ENCODE measurements at regions not wholly inside any gene's neighbourhood (a gene's known extent, or its start where the extent isn't known, plus 50 kb on each side); places are given as distances from the start of the nearest gene placed in this dataset.

- DNase-seq (ENCODE audit: low spot score) = no peak
Measured at GRCh38 chr6:147867433-147868226, 359.1 kb downstream of the SAMD5 start.

- no peak for DNase-seq (ENCODE audit: low spot score)
Measured at GRCh38 chr6:147868427-147869190, 360.1 kb downstream of the SAMD5 start.

GRCh38 chr6:147869201-147869600, 360.7 kb downstream of the SAMD5 start:
- DNase-seq (ENCODE audit: low spot score) = no peak

- DNase-seq (ENCODE audit: low spot score) = no peak
Measured at GRCh38 chr6:147869869-147870268, 361.4 kb downstream of the SAMD5 start.

GRCh38 chr6:147870506-147871110, 362.1 kb downstream of the SAMD5 start:
- DNase-seq (ENCODE audit: low spot score) = no peak

GRCh38 chr6:147872002-147872401, 363.5 kb downstream of the SAMD5 start:
- no peak for DNase-seq (ENCODE audit: low spot score)

GRCh38 chr6:147873816-147874215, 365.3 kb downstream of the SAMD5 start:
- no peak for DNase-seq (ENCODE audit: low spot score)

GRCh38 chr6:147874322-147874721, 365.8 kb downstream of the SAMD5 start:
- DNase-seq (ENCODE audit: low spot score) = no peak

- no peak for DNase-seq (ENCODE audit: low spot score)
Measured at GRCh38 chr6:147879031-147879580, 370.6 kb downstream of the SAMD5 start.

GRCh38 chr6:147881432-147881831, 372.9 kb downstream of the SAMD5 start:
- DNase-seq (ENCODE audit: low spot score) = no peak

GRCh38 chr6:147888374-147888773, 379.9 kb downstream of the SAMD5 start:
- no peak for DNase-seq (ENCODE audit: low spot score)

- DNase-seq (ENCODE audit: low spot score) = no peak
Measured at GRCh38 chr6:147891671-147892070, 383.2 kb downstream of the SAMD5 start.

GRCh38 chr6:147892476-147892875, 384.0 kb downstream of the SAMD5 start:
- no peak for DNase-seq (ENCODE audit: low spot score)

GRCh38 chr6:147895272-147895671, 386.8 kb downstream of the SAMD5 start:
- DNase-seq (ENCODE audit: low spot score) = no peak

- no peak for DNase-seq (ENCODE audit: low spot score)
Measured at GRCh38 chr6:147900247-147900830, 391.8 kb downstream of the SAMD5 start.

GRCh38 chr6:147903321-147903720, 394.8 kb downstream of the SAMD5 start:
- no peak for DNase-seq (ENCODE audit: low spot score)

GRCh38 chr6:147903931-147904330, 395.4 kb downstream of the SAMD5 start:
- DNase-seq (ENCODE audit: low spot score) = no peak

GRCh38 chr6:147904416-147904815, 395.9 kb downstream of the SAMD5 start:
- no peak for DNase-seq (ENCODE audit: low spot score)

GRCh38 chr6:147905711-147906110, 397.2 kb downstream of the SAMD5 start:
- DNase-seq (ENCODE audit: low spot score) = no peak

- DNase-seq (ENCODE audit: low spot score) = no peak
Measured at GRCh38 chr6:147906361-147906760, 397.9 kb downstream of the SAMD5 start.

- DNase-seq (ENCODE audit: low spot score) = no peak
Measured at GRCh38 chr6:147909640-147910039, 401.1 kb downstream of the SAMD5 start.

- no peak for DNase-seq (ENCODE audit: low spot score)
Measured at GRCh38 chr6:147910281-147910680, 401.8 kb downstream of the SAMD5 start.

Data from ecto neural progenitor cell (in vitro differentiated cells).